ENCODE measurements at regions not wholly inside any gene's neighbourhood (a gene's known extent, or its start where the extent isn't known, plus 50 kb on each side); places are given as distances from the start of the nearest gene placed in this dataset.
"Not testable (repeated sequence)": the region's sequence is repeated elsewhere in the genome, so short reads cannot be mapped to it uniquely, and the experiment has no call there.

DNA sequence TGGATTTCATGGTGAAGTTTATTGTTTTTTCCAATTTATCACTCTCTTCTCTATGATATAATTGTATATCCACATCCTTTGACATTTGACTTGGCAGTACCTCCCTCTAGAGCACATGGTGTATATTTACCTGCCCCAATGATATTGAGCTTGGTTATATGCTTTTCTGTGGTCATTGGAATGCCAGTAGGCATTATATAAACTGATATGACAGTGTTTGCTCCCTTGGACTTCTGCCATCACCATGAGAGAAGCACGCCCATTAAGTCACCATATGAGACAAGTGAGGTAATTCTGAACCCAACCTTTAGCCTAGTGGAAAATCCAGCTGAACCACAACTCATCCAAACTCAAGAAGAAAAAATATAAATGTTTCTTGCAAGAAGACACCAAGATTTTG lies 2761.5 kb downstream of the ARAP2 start:
- H3K4me1 ChIP-seq: no peaks in the 10 kb centered on the region
- no peak for TF ChIP-seq CTCF (IDR thresholded peaks at IDR 0.05)
- H3K27me3 ChIP-seq: no peaks in the 10 kb centered on the region
- H3K4me3 ChIP-seq: no peak overlapping the region
- intact Hi-C loops (cut with DNase I): no loop called here
- H3K9me3 ChIP-seq: no peaks in the 10 kb centered on the region
- DNase-seq (no peak), ATAC-seq (no peak)
- no peaks in the 10 kb centered on the region for H3K36me3 ChIP-seq
- no peak overlapping the region for H3K27ac ChIP-seq

DNA sequence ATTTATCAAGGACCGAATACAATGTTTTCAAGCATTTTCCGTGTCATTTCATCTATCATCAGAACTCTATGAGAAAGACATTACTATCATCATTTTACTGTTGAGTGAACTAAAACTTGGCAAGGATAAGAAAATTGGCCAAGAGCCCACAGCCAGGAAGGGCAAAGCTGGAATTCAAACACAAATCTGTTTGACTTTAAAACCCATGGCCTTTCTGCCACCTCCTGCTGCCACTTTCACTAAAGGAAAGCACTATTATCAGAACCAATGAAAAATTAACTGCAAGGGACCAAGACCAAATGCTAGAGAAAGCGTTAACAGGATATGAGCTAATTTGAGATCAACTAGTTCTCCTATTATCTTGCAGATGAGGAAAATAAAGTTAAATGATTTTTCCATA lies 2759.2 kb downstream of the ARAP2 start:
- DNase-seq: no peak
- Histone ChIP-seq H3K9me3 (no peaks in the 10 kb centered on the region), H3K4me1 (no peaks in the 10 kb centered on the region), H3K27ac (no peak overlapping the region), H3K4me3 (no peak overlapping the region), H3K27me3 (no peaks in the 10 kb centered on the region), H3K36me3 (no peaks in the 10 kb centered on the region)
- no peak for ATAC-seq
- no peak for TF ChIP-seq CTCF (IDR thresholded peaks at IDR 0.05)
- intact Hi-C loops (cut with DNase I): no loop called here

DNA sequence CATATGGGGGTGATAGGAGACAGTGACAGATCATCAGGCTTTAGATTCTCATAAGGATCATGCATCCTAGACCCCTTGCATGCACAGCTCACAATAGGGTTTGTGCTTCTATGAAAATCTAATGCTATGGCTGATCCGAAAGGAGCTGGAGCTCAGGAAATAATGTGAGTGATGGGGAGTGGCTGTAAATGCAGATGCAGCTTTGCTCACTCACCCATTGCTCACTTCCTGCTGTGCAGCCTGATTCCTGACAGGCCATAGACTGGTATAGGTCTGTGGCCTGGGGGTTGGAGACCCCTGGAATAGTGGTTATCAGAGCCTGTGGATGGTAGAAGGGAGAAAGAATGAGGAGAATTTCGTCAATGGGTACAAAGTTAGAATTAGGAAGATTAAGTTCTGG lies 2751.1 kb downstream of the ARAP2 start:
- TF ChIP-seq CTCF (IDR thresholded peaks at IDR 0.05): no peak
- no peak overlapping the region for H3K4me3 ChIP-seq
- H3K27me3 ChIP-seq: no peaks in the 10 kb centered on the region
- DNase-seq: no peak
- ATAC-seq: no peak
- H3K9me3 ChIP-seq: no peaks in the 10 kb centered on the region
- intact Hi-C loops (cut with DNase I): no loop called here
- no peak overlapping the region for H3K27ac ChIP-seq
- no peaks in the 10 kb centered on the region for H3K4me1 ChIP-seq
- no peaks in the 10 kb centered on the region for H3K36me3 ChIP-seq

GRCh38 chr4:33494150-33494549 lies 2750.2 kb downstream of the ARAP2 start:
- Histone ChIP-seq H3K27ac (no peak overlapping the region), H3K27me3 (no peaks in the 10 kb centered on the region), H3K36me3 (no peaks in the 10 kb centered on the region), H3K9me3 (no peaks in the 10 kb centered on the region), H3K4me3 (no peak overlapping the region), H3K4me1 (no peaks in the 10 kb centered on the region)
- DNase-seq (no peak), ATAC-seq (no peak)
- TF ChIP-seq CTCF (IDR thresholded peaks at IDR 0.05): no peak
- intact Hi-C loops (cut with DNase I): no loop called here

DNA sequence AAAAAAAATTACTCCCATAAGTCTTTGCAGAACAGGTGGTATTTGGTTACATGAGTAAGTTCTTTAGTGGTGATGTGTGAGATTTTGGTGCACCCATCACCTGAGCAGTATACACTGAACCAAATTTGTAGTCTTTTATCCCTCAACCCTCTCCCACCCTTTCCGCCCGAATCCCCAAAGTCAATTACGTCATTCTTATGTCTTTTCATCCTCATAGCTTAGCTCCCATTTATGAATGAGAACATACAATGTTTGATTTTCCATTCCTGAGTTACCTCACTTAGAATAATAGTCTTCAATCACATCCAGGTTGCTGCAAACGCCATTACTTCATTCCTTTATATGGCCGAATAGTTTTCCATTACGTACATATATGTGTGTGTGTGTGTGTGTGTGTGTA lies 2742.7 kb downstream of the ARAP2 start:
- H3K27ac ChIP-seq; H3K36me3 ChIP-seq; intact Hi-C loops (cut with DNase I); ATAC-seq; H3K4me3 ChIP-seq; H3K9me3 ChIP-seq; H3K4me1 ChIP-seq; DNase-seq; H3K27me3 ChIP-seq: not testable (repeated sequence)

GRCh38 chr4:33512397-33512796 lies 2731.9 kb downstream of the ARAP2 start:
- TF ChIP-seq CTCF (IDR thresholded peaks at IDR 0.05): no peak
- intact Hi-C loops (cut with DNase I): no loop called here
- Histone ChIP-seq H3K9me3 (no peaks in the 10 kb centered on the region), H3K4me3 (no peak overlapping the region), H3K36me3 (no peaks in the 10 kb centered on the region), H3K27ac (no peak overlapping the region), H3K4me1 (no peaks in the 10 kb centered on the region), H3K27me3 (no peaks in the 10 kb centered on the region)
- ATAC-seq (no peak), DNase-seq (no peak)
